IMR-90 (cell line): ENCODE measurements at regions not wholly inside any gene's neighbourhood (a gene's known extent, or its start where the extent isn't known, plus 50 kb on each side); places are given as distances from the start of the nearest gene placed in this dataset.

Experiments used
- BHLHE40 ChIP-seq: fragments of 150-350 bp; IDR thresholded peaks from 2 replicates; pipeline ENCODE4 v1.6.1; 2016; ENCODE audit warnings: mild to moderate bottlenecking, low read depth, low read length
- CTCF ChIP-seq: conservative IDR thresholded peaks from 2 replicates; pipeline ENCODE4 v1.5.1; 2012; ENCODE audit warnings: mild to moderate bottlenecking, low read depth, low read length, improper control_type of control experiment
- RCOR1 ChIP-seq: IDR thresholded peaks from 2 replicates; pipeline ENCODE4 v1.6.1; 2012; ENCODE audit warnings: mild to moderate bottlenecking, low read length, improper control_type of control experiment; ENCODE audit not compliant: insufficient replicate concordance

DNA sequence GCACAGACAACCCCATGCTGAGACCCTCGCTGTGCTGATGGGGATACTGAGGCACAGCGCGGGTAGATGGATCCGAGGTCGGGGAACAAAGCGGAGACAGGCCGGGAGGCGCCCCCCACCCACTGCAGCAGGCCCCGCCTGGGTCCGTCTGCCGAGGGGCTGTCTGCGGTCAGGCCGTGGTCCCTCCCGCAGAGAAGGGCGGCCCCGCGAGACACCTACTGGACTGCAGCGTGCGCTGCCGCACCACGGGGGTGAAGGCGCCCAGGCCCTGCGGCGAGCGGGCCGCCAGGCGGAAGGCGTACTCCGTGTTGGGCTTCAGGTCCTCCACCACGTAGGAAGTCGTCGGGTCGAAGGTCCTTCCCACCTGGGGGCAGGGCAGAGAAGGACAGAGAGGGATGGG, 101.9 kb downstream of the PTPRS start:
- TF ChIP-seq CTCF = no peak
- TF ChIP-seq RCOR1 = no peak
- TF ChIP-seq BHLHE40 = no peak
